Upper lobe of right lung (tissue), 1 donor: ENCODE measurements at regions not wholly inside any gene's neighbourhood (a gene's known extent, or its start where the extent isn't known, plus 50 kb on each side); places are given as distances from the start of the nearest gene placed in this dataset.
"Not testable (repeated sequence)": the region's sequence is repeated elsewhere in the genome, so short reads cannot be mapped to it uniquely, and the experiment has no call there.

Experiments used
- ATAC-seq: fragments of 200-7000 bp; cut with Tn5 transposase; one replicate; pipeline ENCODE4 v1.9.1; 2020; ENCODE audit warnings: mild to moderate bottlenecking, moderate library complexity
- DNase-seq: peaks from one replicate; pipeline ENCODE4 v3.0.0-alpha.2; 2020
- H3K27ac ChIP-seq: fragments of 200-600 bp; one replicate; pipeline ENCODE4 v1.8.0; 2022
- H3K27me3 ChIP-seq: fragments of 200-600 bp; one replicate; pipeline ENCODE4 v1.8.0; 2022; ENCODE audit warnings: mild to moderate bottlenecking
- H3K36me3 ChIP-seq: fragments of 200-600 bp; one replicate; pipeline ENCODE4 v1.8.0; 2022
- H3K4me1 ChIP-seq: fragments of 200-600 bp; one replicate; pipeline ENCODE4 v1.8.0; 2022
- H3K4me3 ChIP-seq: fragments of 200-600 bp; one replicate; pipeline ENCODE4 v1.8.0; 2022; ENCODE audit warnings: mild to moderate bottlenecking
- H3K9me3 ChIP-seq: fragments of 200-600 bp; one replicate; pipeline ENCODE4 v1.8.0; 2022
- intact Hi-C: fragments of 100-400 bp; cut with DNase I; formaldehyde crosslinking; loops from one replicate; pipeline ENCODE4 v1.11.0; 2022
- TF ChIP-seq, protein P1 (sequence below): fragments of 200-600 bp; IDR thresholded peaks from one replicate; pipeline ENCODE4 v1.8.0; 2022; ENCODE audit warnings: antibody characterized with exemption
- donor health status: DM: no; HTN: yes; CAD: no; lungs with severe emphysema.

DNA sequence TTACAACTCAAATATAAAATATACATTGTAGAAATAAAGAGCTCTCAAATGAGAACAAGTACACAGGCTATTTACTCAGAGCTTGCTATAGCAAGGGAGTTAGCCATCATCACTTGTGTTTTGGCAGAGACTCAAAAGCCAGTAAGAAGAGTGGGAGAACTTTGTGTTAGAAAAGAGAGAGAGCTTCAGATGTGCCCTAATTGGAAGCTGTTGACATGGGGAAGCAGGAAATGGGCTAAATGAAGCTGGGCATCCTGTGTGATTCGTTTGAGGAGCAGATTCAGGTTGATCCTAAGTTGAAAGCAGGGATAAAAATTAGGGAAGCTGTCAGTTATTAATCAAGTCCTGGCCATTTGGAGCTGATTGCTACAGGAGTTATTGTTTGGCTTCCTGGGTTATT, 207.4 kb upstream of the MAOA start:
- H3K4me1 ChIP-seq = no peaks in the 10 kb centered on the region
- no peak for ATAC-seq
- H3K27ac ChIP-seq = no peak overlapping the region
- H3K9me3 ChIP-seq = no peaks in the 10 kb centered on the region
- no peaks in the 10 kb centered on the region for H3K27me3 ChIP-seq
- intact Hi-C loops = no loop called here
- H3K4me3 ChIP-seq = no peak overlapping the region
- DNase-seq = no peak
- TF ChIP-seq, protein P1, sequence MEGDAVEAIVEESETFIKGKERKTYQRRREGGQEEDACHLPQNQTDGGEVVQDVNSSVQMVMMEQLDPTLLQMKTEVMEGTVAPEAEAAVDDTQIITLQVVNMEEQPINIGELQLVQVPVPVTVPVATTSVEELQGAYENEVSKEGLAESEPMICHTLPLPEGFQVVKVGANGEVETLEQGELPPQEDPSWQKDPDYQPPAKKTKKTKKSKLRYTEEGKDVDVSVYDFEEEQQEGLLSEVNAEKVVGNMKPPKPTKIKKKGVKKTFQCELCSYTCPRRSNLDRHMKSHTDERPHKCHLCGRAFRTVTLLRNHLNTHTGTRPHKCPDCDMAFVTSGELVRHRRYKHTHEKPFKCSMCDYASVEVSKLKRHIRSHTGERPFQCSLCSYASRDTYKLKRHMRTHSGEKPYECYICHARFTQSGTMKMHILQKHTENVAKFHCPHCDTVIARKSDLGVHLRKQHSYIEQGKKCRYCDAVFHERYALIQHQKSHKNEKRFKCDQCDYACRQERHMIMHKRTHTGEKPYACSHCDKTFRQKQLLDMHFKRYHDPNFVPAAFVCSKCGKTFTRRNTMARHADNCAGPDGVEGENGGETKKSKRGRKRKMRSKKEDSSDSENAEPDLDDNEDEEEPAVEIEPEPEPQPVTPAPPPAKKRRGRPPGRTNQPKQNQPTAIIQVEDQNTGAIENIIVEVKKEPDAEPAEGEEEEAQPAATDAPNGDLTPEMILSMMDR = no peak
- H3K36me3 ChIP-seq = no peaks in the 10 kb centered on the region

DNA sequence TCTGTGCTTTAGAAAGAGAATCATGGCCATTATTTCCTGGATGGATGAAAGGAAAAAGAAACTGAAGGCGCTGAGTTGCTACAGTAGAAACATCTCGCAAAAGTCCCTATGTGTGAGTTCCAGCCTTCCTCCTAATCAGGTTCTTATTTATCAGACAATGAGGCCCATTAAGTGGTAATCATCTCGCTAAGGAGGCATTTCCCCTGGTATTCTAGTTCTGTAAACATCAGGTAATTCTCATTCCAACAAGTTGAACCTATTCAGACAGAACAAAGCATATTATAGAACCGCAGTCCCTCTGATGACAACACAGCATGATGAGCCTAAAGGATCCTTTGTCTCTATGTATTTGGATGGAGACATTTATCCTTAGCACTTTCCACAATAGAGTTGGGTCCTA, 205.7 kb upstream of the MAOA start:
- Histone ChIP-seq H3K4me1 (no peaks in the 10 kb centered on the region), H3K4me3 (no peak overlapping the region), H3K9me3 (no peaks in the 10 kb centered on the region), H3K27ac (no peak overlapping the region), H3K27me3 (no peaks in the 10 kb centered on the region), H3K36me3 (no peaks in the 10 kb centered on the region)
- ATAC-seq = no peak
- TF ChIP-seq, protein P1 = no peak
- no peak for DNase-seq
- intact Hi-C loops = no loop called here

DNA sequence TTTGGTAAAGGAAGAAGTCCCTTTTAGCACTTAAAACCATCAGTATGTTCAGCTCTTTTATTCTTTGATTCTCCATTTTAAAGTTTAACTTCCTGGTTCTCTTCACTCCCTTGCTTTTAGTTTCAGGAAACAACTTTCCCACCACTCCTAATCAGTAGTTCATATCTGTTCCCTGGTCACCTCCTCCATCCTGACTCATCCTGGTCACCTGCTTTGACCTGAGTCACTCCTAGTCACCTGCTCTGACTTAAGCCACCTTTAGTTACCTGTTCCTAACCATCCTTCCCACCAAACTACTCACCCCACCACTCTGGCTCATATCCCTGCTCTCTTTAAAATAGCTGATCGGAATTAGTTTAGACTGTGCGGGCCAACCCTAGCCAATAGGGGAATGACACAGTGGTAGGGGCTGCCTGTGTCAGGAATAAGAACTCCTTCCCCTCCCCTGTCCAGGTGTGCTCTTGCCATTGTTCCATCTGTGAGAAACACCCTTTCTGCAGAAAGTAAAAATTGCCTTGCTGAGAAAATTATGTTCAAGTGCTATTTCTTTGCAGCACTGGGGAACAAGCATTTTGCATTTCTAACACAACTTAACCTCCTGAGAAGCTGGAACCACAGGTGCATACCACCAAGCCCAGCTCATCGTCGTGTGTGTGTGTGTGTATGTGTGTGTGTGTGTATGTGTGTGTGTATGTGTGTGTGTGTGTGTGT, 204.0 kb upstream of the MAOA start:
- H3K9me3 ChIP-seq, H3K36me3 ChIP-seq, H3K27ac ChIP-seq, H3K4me3 ChIP-seq, H3K4me1 ChIP-seq, H3K27me3 ChIP-seq, intact Hi-C loops, DNase-seq, ATAC-seq: not testable (repeated sequence)

DNA sequence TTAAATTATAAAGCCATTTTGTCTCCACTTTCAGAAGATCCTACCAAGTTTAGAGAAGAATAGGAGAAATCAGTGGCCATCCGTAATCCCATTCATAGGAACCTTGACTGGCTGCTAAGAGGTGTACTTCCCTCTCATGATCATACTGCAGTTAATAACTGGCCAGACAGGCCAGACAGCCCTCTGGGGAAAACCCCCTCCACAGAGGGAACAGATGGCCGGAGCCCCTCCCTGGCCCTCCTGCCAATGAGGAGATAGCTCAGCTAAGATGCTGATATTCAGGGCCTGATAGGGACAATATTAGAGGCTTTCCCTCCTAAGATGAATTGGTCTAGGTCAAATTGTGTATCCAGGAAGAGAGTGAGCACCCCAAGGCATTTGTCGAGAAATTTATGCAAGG, 200.0 kb upstream of the MAOA start:
- intact Hi-C loops = no loop called here
- TF ChIP-seq, protein P1 = no peak
- no peak for ATAC-seq

DNA sequence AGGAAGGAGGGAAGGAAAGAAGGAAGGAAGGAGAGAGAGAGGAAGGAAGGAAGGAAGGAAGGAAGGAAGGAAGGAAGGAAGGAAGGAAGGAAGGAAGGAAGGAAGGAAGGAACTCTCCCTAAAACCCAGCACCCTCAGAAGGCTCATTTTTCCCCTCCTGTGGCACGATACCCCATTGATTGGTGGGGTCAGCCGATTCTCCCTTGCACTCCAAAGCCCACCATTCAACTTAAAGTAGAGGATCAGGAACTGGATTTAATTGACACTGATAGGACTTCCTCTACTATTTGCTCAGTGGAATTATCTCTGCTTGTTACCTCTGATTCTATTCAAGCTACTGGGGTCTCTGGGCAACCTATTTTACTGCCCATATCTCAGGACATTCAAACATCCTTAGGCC, 199.2 kb upstream of the MAOA start:
- H3K9me3 ChIP-seq = no peaks in the 10 kb centered on the region
- intact Hi-C loops = no loop called here
- TF ChIP-seq, protein P1 = no peak

More for the DNA sequence above, 200.0 kb upstream of the MAOA start:
- no peak overlapping the region for H3K4me3 ChIP-seq
- H3K9me3 ChIP-seq = no peaks in the 10 kb centered on the region
- H3K27me3 ChIP-seq = no peaks in the 10 kb centered on the region
- no peak overlapping the region for H3K27ac ChIP-seq
- DNase-seq = no peak
- no peaks in the 10 kb centered on the region for H3K36me3 ChIP-seq
- no peaks in the 10 kb centered on the region for H3K4me1 ChIP-seq

DNA sequence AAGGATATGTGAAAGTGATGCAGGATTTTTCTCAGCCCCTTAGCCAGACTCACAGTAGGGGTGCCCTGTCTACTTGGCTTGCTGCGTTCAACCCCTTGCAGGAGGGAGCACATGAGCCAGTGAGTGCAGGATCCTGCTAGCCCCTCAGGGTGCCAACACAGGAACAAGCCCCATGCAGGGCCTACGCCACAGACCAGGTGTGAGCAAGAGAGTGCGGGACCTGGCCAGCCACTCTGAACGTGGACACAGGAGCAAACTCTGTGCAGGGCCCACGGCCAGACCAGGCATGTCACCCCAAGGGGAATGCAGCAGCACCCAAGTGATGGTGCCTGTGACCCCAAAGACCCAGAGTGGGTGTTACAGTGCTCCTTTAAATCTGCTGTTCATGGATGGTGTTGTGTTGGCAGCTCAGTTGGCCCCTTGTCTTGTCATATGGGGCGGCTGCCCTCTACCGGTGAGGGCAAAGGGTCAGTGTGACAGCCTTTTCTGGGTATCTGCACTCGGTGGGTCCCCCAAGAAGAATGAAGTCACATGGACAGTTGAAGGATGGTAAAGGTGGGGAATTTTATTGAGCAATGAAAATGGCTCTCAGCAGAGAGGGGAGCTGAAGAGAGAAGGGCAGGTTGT, 188.4 kb upstream of the MAOA start:
- DNase-seq (no peak), ATAC-seq (no peak)
- no peak overlapping the region for H3K4me3 ChIP-seq
- H3K4me1 ChIP-seq = no peaks in the 10 kb centered on the region
- intact Hi-C loops = no loop called here
- H3K36me3 ChIP-seq = no peaks in the 10 kb centered on the region
- H3K27me3 ChIP-seq = no peaks in the 10 kb centered on the region
- H3K9me3 ChIP-seq = no peaks in the 10 kb centered on the region
- TF ChIP-seq, protein P1 = no peak
- no peak overlapping the region for H3K27ac ChIP-seq

More for the DNA sequence above, 199.2 kb upstream of the MAOA start:
- ATAC-seq (no peak), DNase-seq (no peak)
- Histone ChIP-seq H3K36me3 (no peaks in the 10 kb centered on the region), H3K27ac (no peak overlapping the region), H3K4me3 (no peak overlapping the region), H3K4me1 (no peaks in the 10 kb centered on the region), H3K27me3 (no peaks in the 10 kb centered on the region)
